Suppressor macrophage treated with lipopolysaccharide for 4 hours (primary cell): ENCODE measurements at regions not wholly inside any gene's neighbourhood (a gene's known extent, or its start where the extent isn't known, plus 50 kb on each side); places are given as distances from the start of the nearest gene placed in this dataset.

Source experiments
- DNase-seq: peaks from one replicate; pipeline ENCODE4 v3.0.0-alpha.2; 2020

GRCh38 chr12:12017798-12018197 lies 52.9 kb upstream of the BCL2L14 start:
- no peak for DNase-seq

DNA sequence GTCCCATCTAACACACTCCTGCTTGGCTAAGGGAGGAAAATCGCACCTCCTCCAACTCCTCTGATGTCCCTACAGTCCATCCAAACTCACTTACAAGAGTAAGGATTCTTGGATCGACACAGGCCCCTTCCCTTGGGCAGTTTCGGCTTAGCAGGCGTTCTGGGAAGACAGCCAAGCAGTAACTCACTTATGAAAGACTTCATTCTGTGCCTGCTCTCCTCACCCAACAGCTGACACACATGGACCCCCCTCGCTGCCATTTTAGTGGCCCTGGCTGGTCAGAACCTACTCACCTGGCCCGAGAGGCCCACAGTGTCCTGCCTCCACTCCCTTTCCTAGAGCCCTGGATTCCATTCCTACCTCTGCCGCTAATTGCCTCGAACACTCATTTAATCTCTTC lies 52.3 kb upstream of the BCL2L14 start:
- no peak for DNase-seq

- no peak for DNase-seq
These were observed 50.9 kb upstream of the BCL2L14 start for GRCh38 chr12:12019881-12020280.

GRCh38 chr12:12020762-12021161 lies 50.0 kb upstream of the BCL2L14 start:
- no peak for DNase-seq
